ENCODE measurements at regions not wholly inside any gene's neighbourhood (a gene's known extent, or its start where the extent isn't known, plus 50 kb on each side); places are given as distances from the start of the nearest gene placed in this dataset.
A peak's percentile ranks its signal among the peaks of the same experiment; 100 is the strongest.

- DNase-seq, result no peak
- WGBS (ENCODE audit: low lambda C conversion rate), result 18% methylated on average over 2 of the region's 2 CpGs
- POLR2A ChIA-PET, result no interaction called here
Observed at GRCh38 chr4:115790812-115791211, 677.4 kb upstream of the NDST4 start.

GRCh38 chr4:115781528-115782146 is 668.2 kb upstream of the NDST4 start:
- TF ChIP-seq POLR2AphosphoS5 (IDR thresholded peaks at IDR 0.05; ENCODE audit: low read depth, low read length) (no peak), REST (IDR thresholded peaks at IDR 0.05; ENCODE audit: low read depth, low read length) (no peak), FOSL2 (IDR thresholded peaks at IDR 0.05; ENCODE audit: borderline replicate concordance, low read depth) (no peak), NFIC (IDR thresholded peaks at IDR 0.05; ENCODE audit: borderline replicate concordance) (no peak), TEAD4 (IDR thresholded peaks at IDR 0.05; ENCODE audit: borderline replicate concordance, insufficient read depth) (no peak), RCOR1 (IDR thresholded peaks at IDR 0.05; ENCODE audit: low read length) (no peak), GABPA (IDR thresholded peaks at IDR 0.05; ENCODE audit: low read depth) (no peak), FOXJ3 (CRISPR knock-in tag; IDR thresholded peaks at IDR 0.05) (no peak), NRF1 (IDR thresholded peaks at IDR 0.05; ENCODE audit: low read depth, low read length) (no peak), YY1 (IDR thresholded peaks at IDR 0.05; ENCODE audit: low read depth) (no peak), SIN3A (IDR thresholded peaks at IDR 0.05; ENCODE audit: borderline replicate concordance, low read depth, low read length) (no peak), CHD2 (IDR thresholded peaks at IDR 0.05; ENCODE audit: low read length, partially characterized antibody) (no peak), MEF2A (IDR thresholded peaks at IDR 0.05; ENCODE audit: borderline replicate concordance, low read depth) (no peak), MXI1 (IDR thresholded peaks at IDR 0.05; ENCODE audit: low read depth, low read length) (no peak), MAX (IDR thresholded peaks at IDR 0.05; ENCODE audit: low read depth) (no peak), CTCF (IDR thresholded peaks at IDR 0.05) (no peak), RFX5 (IDR thresholded peaks at IDR 0.05; ENCODE audit: low read length) (no peak)
- no peaks in the 10 kb centered on the region for H3K27me3 ChIP-seq (ENCODE audit: insufficient read depth)
- 58% methylated on average over 10 of the region's 10 CpGs for WGBS (ENCODE audit: low lambda C conversion rate)

More at GRCh38 chr4:115790812-115791211, 677.4 kb upstream of the NDST4 start:
- TF ChIP-seq POLR2AphosphoS5 (IDR thresholded peaks at IDR 0.05; ENCODE audit: low read depth, low read length), result no peak
- peak; percentile 54 for TF ChIP-seq CTCF (IDR thresholded peaks at IDR 0.05)
- Histone ChIP-seq H3K36me3 (replicated peaks in 1 of 2; ENCODE audit: control insufficient read depth in 1 of 2, insufficient read depth in 2 of 2, low read length in 1 of 2) (no peaks in the 10 kb centered on the region), H3K27ac (ENCODE audit: low read depth in 2 of 2, low read length in 1 of 2) (no peak overlapping the region), H3K9ac (no peak overlapping the region), H3K4me3 (ENCODE audit: low read depth in 2 of 2, low read length in 1 of 2) (no peak overlapping the region), H3K79me2 (ENCODE audit: insufficient read depth) (no peaks in the 10 kb centered on the region), H3F3A (replicated peaks; ENCODE audit: insufficient read depth) (no peaks in the 10 kb centered on the region), H3K27me3 (ENCODE audit: insufficient read depth) (no peaks in the 10 kb centered on the region), H3K4me2 (no peak overlapping the region), H2AFZ (ENCODE audit: low read depth) (no peak overlapping the region), H4K20me1 (ENCODE audit: insufficient read depth) (no peaks in the 10 kb centered on the region), H3K9me3 (no peaks in the 10 kb centered on the region; the same call in 1 of the 2 replicates), H3K9me2 (no peaks in the 10 kb centered on the region), H3K4me1 (ENCODE audit: control insufficient read depth in 1 of 2, insufficient read depth in 2 of 2, low read depth in 1 of 2, low read length in 1 of 2) (no peaks in the 10 kb centered on the region)
- CTCF ChIA-PET, result no interaction called here

More at GRCh38 chr4:115781528-115782146, 668.2 kb upstream of the NDST4 start:
- H3K4me3 ChIP-seq (ENCODE audit: low read depth in 2 of 2, low read length in 1 of 2), result no peak overlapping the region
- H3F3A ChIP-seq (replicated peaks; ENCODE audit: insufficient read depth), result no peaks in the 10 kb centered on the region
- no peaks in the 10 kb centered on the region for H4K20me1 ChIP-seq (ENCODE audit: insufficient read depth)
- no peak overlapping the region for H3K27ac ChIP-seq (ENCODE audit: low read depth in 2 of 2, low read length in 1 of 2)
- no peaks in the 10 kb centered on the region for H3K9me2 ChIP-seq
- H3K79me2 ChIP-seq (ENCODE audit: insufficient read depth), result no peaks in the 10 kb centered on the region
- ChIA-PET CTCF (no interaction called here), POLR2A (no interaction called here)
- H3K36me3 ChIP-seq (replicated peaks in 1 of 2; ENCODE audit: control insufficient read depth in 1 of 2, insufficient read depth in 2 of 2, low read length in 1 of 2), result no peaks in the 10 kb centered on the region
- H3K4me2 ChIP-seq, result no peak overlapping the region
- H3K4me1 ChIP-seq (ENCODE audit: control insufficient read depth in 1 of 2, insufficient read depth in 2 of 2, low read depth in 1 of 2, low read length in 1 of 2), result no peaks in the 10 kb centered on the region; a peak in 1 of 4 replicates
- H3K9me3 ChIP-seq, result no peaks in the 10 kb centered on the region
- H2AFZ ChIP-seq (ENCODE audit: low read depth), result no peak overlapping the region
- no peak for DNase-seq
- H3K9ac ChIP-seq, result no peak overlapping the region
